Hepatocyte (in vitro differentiated cells): ENCODE measurements at regions not wholly inside any gene's neighbourhood (a gene's known extent, or its start where the extent isn't known, plus 50 kb on each side); places are given as distances from the start of the nearest gene placed in this dataset.

Experiments used
- DNase-seq: peaks from one replicate; pipeline ENCODE4 v3.0.0-alpha.2; 2016; ENCODE audit warnings: low spot score
- H2AFZ ChIP-seq: fragments of 200-600 bp; sonication (generic); 2 replicates; pipeline ENCODE4 v1.6.0; 2016; ENCODE audit warnings: antibody characterized with exemption, mild to moderate bottlenecking
- H3K27ac ChIP-seq: fragments of 200-600 bp; sonication (generic); 2 replicates; pipeline ENCODE4 v1.5.1; 2016; ENCODE audit warnings: mild to moderate bottlenecking
- H3K27me3 ChIP-seq: fragments of 200-600 bp; sonication (generic); 2 replicates; pipeline ENCODE4 v1.6.1; 2016
- H3K36me3 ChIP-seq: fragments of 200-600 bp; sonication (generic); replicated peaks from 2 replicates; pipeline ENCODE4 v1.5.1; 2016; ENCODE audit warnings: low read depth; ENCODE audit not compliant: insufficient read depth
- H3K4me1 ChIP-seq: fragments of 200-600 bp; sonication (generic); 2 replicates; pipeline ENCODE4 v1.5.1; 2016; ENCODE audit warnings: mild to moderate bottlenecking, moderate library complexity; ENCODE audit not compliant: insufficient read depth
- H3K4me2 ChIP-seq: fragments of 200-600 bp; sonication (generic); 2 replicates; pipeline ENCODE4 v1.6.0; 2016
- H3K4me3 ChIP-seq: fragments of 200-600 bp; sonication (generic); 2 replicates; pipeline ENCODE4 v1.5.1; 2016; ENCODE audit warnings: mild to moderate bottlenecking
- H3K79me2 ChIP-seq: fragments of 200-600 bp; sonication (generic); 2 replicates; pipeline ENCODE4 v1.6.0; 2017; ENCODE audit warnings: mild to moderate bottlenecking
- H3K9me2 ChIP-seq: fragments of 200-600 bp; sonication (generic); replicated peaks from 2 replicates; pipeline ENCODE4 v1.6.0; 2017; ENCODE audit warnings: mild to moderate bottlenecking; ENCODE audit not compliant: insufficient read depth
- H3K9me3 ChIP-seq: fragments of 200-600 bp; sonication (generic); 2 replicates; pipeline ENCODE4 v1.5.1; 2016; ENCODE audit warnings: low read depth, mild to moderate bottlenecking
- H4K20me1 ChIP-seq: fragments of 200-600 bp; sonication (generic); 2 replicates; pipeline ENCODE4 v1.6.0; 2016; ENCODE audit warnings: mild to moderate bottlenecking; ENCODE audit not compliant: insufficient read depth, poor library complexity, severe bottlenecking
- CTCF ChIP-seq: fragments of 200-600 bp; sonication (generic); IDR thresholded peaks from 2 replicates; pipeline ENCODE4 v1.5.1; 2016; ENCODE audit warnings: antibody characterized with exemption, mild to moderate bottlenecking; ENCODE audit not compliant: poor library complexity
- EZH2 ChIP-seq: fragments of 200-600 bp; sonication (generic); IDR thresholded peaks from 2 replicates; pipeline ENCODE4 v1.6.1; 2016; ENCODE audit warnings: antibody characterized with exemption, mild to moderate bottlenecking, borderline replicate concordance
- EZH2phosphoT487 ChIP-seq: fragments of 200-600 bp; sonication (generic); IDR thresholded peaks from one replicate; pipeline ENCODE4 v1.6.1; 2018; ENCODE audit warnings: antibody characterized with exemption, mild to moderate bottlenecking, low read depth, moderate library complexity; ENCODE audit not compliant: unreplicated experiment, severe bottlenecking
- WGBS: methylation state at CpG from one replicate; pipeline ENCODE4 v1.1.6; 2016; ENCODE audit warnings: low lambda C conversion rate; ENCODE audit errors: missing lambda C conversion rate; 5-methylcytosine and 5-hydroxymethylcytosine counted together

DNA sequence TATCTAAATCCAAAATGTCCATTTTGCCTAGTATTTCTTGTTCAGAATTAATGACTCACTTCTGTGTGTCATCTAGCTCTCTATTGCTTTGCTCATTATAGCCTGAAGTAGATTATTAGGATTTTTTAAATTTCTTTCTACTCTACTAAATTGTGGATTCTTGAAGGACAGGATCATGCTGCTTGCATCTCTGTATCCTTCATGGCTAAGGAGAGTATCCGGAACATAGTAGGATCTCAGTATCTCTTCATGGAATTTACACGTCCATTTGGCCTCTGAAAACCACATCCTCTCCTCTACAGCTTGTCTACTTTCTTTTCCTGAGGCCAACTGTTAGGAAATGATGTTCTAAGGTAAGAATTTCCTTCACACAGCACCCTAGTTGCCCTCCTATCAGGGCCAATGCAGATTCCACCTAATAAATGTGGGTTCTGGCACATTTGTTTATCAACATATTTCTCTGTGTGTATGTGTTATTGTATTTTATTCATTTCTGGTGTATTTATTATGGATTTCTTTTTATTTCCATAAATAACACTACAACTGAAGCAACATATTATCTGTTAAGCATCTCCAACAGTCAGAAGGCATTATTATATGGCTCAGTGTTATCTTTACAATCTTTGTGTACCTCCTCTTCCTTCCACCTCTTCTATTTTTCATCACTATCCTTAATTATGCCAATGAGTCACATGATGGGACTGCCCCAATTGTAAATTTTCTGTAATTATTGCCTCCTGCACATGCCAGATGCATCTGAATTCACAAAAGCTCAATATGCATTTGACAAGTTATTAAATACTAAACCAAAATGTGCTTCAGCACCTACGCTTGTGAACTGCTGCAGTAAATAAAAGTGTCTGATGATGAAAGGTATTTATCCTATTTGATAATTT lies 557.8 kb upstream of the TLE4 start:
- no peaks in the 10 kb centered on the region for H3K36me3 ChIP-seq
- H3K4me1 ChIP-seq: no peaks in the 10 kb centered on the region
- H2AFZ ChIP-seq: no peak overlapping the region
- no peaks in the 10 kb centered on the region for H3K9me2 ChIP-seq
- no peaks in the 10 kb centered on the region for H3K27me3 ChIP-seq
- no peaks in the 10 kb centered on the region for H4K20me1 ChIP-seq
- H3K79me2 ChIP-seq: no peaks in the 10 kb centered on the region
- H3K4me3 ChIP-seq: no peak overlapping the region
- DNase-seq: no peak
- WGBS: 86% methylated on average over 3 of the region's 3 CpGs
- TF ChIP-seq EZH2phosphoT487: no peak
- TF ChIP-seq CTCF: no peak
- TF ChIP-seq EZH2: no peak
- no peaks in the 10 kb centered on the region for H3K9me3 ChIP-seq
- no peak overlapping the region for H3K27ac ChIP-seq
- H3K4me2 ChIP-seq: no peak overlapping the region

DNA sequence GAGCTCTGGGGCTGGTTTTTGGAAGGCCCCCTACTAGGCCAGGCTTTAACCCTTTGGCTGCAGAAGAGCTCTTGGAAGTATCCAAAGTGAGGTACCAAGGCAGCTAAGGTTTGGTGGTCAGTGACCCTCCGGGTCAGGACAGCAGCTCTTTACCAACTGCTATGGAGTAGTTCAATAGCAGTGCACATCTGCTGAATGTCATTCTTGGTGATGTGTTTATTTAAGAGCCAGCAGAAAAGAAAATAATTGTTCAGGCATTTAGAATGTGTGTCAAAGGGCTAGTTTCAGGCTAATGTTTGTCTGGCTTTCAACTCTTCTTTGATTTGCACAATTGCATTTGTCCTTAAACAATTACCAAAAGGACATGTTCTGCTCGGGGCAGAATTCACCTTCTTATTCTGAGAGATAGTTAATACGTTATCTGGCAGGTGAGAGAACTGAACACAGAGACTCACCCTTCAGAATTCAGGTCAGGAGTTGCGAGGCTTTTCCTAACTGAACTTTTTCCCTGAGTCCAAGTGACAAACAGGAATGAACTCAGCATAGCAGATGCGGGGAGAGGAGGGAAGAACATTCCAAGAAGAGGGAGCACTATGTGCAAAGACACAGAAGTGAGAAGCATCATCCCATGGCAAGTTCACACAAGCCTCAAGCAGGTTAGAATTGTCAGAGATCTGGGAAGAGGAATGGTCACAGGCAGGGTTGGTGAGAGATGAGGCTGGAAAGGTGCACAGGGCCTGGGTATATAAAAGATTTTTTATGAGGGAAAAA lies 556.7 kb upstream of the TLE4 start:
- Histone ChIP-seq H3K4me2 (no peak overlapping the region), H3K4me1 (no peaks in the 10 kb centered on the region), H3K4me3 (no peak overlapping the region), H3K27ac (no peak overlapping the region), H2AFZ (no peak overlapping the region), H3K36me3 (no peaks in the 10 kb centered on the region), H3K79me2 (no peaks in the 10 kb centered on the region), H3K27me3 (no peaks in the 10 kb centered on the region), H4K20me1 (no peaks in the 10 kb centered on the region), H3K9me2 (no peaks in the 10 kb centered on the region), H3K9me3 (no peaks in the 10 kb centered on the region)
- WGBS: 26% methylated on average over 5 of the region's 5 CpGs
- no peak for TF ChIP-seq CTCF
- TF ChIP-seq EZH2: no peak
- TF ChIP-seq EZH2phosphoT487: no peak
- DNase-seq: no peak

DNA sequence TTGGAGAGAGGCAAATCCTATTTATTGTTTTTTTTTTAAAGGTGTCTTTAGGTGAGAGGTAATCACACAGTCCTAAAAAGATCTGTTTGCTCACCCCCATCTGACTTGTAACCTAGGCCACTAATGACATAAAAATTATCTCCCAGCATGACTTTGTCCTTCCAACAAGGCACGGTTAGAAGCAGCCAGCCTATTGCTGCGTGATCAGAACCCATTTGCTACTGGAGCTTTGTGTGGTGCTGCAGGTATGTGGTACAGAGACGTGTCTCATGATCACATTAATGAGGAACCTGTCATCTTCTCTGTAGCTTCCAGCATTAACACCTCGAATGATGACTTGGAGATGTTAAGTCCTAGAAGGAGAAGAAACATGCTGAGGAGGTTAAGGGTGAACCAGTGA lies 555.8 kb upstream of the TLE4 start:
- H3K36me3 ChIP-seq: no peaks in the 10 kb centered on the region
- H3K27ac ChIP-seq: no peak overlapping the region
- no peak overlapping the region for H2AFZ ChIP-seq
- no peaks in the 10 kb centered on the region for H3K9me2 ChIP-seq
- 86% methylated on average over 4 of the region's 4 CpGs for WGBS
- no peaks in the 10 kb centered on the region for H3K9me3 ChIP-seq
- H3K4me1 ChIP-seq: no peaks in the 10 kb centered on the region
- no peak for DNase-seq
- no peak overlapping the region for H3K4me3 ChIP-seq
- no peaks in the 10 kb centered on the region for H3K79me2 ChIP-seq
- no peak overlapping the region for H3K4me2 ChIP-seq
- H3K27me3 ChIP-seq: no peaks in the 10 kb centered on the region
- H4K20me1 ChIP-seq: no peaks in the 10 kb centered on the region
- TF ChIP-seq EZH2phosphoT487: no peak
- TF ChIP-seq EZH2: no peak
- TF ChIP-seq CTCF: no peak
